NOMO-1 treated with DMSO at 0.1 percent for 48 hours (cell line): ENCODE measurements at regions not wholly inside any gene's neighbourhood (a gene's known extent, or its start where the extent isn't known, plus 50 kb on each side); places are given as distances from the start of the nearest gene placed in this dataset.
A peak's percentile ranks its signal among the peaks of the same experiment; 100 is the strongest.

Source experiments
- DNase-seq: peaks from one replicate; lab custom pipeline; 2025; ENCODE audit not compliant: unreplicated experiment; lab: John Stamatoyannopoulos, UW

GRCh38 chr3:43210049-43211027, 76.0 kb upstream of the SNRK start:
- no peak for DNase-seq

- peak; percentile 44 for DNase-seq
Measured at GRCh38 chr3:43207628-43208085, 78.7 kb upstream of the SNRK start.

GRCh38 chr3:43206632-43207031, 79.7 kb upstream of the SNRK start:
- no peak for DNase-seq

GRCh38 chr3:43206105-43206504, 80.2 kb upstream of the SNRK start:
- DNase-seq, result no peak

- DNase-seq, result no peak
Measured at GRCh38 chr3:43203022-43203421, 83.3 kb upstream of the SNRK start.

- DNase-seq, result no peak
Measured at GRCh38 chr3:43201581-43201980, 84.8 kb upstream of the SNRK start.

GRCh38 chr3:43199645-43200306, 86.6 kb upstream of the SNRK start:
- no peak for DNase-seq

GRCh38 chr3:43198791-43199644, 87.3 kb upstream of the SNRK start:
- DNase-seq, result no peak

GRCh38 chr3:43198301-43198700, 88.0 kb upstream of the SNRK start:
- DNase-seq, result no peak

- no peak for DNase-seq
Measured at GRCh38 chr3:43197181-43197580, 89.2 kb upstream of the SNRK start.

- DNase-seq, result no peak
Measured at GRCh38 chr3:43196721-43197120, 89.6 kb upstream of the SNRK start.

- DNase-seq, result no peak
Measured at GRCh38 chr3:43195115-43195498, 89.2 kb upstream of the POMGNT2 start.

- no peak for DNase-seq
Measured at GRCh38 chr3:43194490-43195114, 88.7 kb upstream of the POMGNT2 start.

GRCh38 chr3:43194069-43194468, 88.2 kb upstream of the POMGNT2 start:
- no peak for DNase-seq

- DNase-seq, result no peak
Measured at GRCh38 chr3:43192028-43192427, 86.1 kb upstream of the POMGNT2 start.

- DNase-seq, result no peak
Measured at GRCh38 chr3:43191116-43191515, 85.2 kb upstream of the POMGNT2 start.

- DNase-seq, result no peak
Measured at GRCh38 chr3:43190670-43191069, 84.8 kb upstream of the POMGNT2 start.

- DNase-seq, result no peak
Measured at GRCh38 chr3:43187836-43188479, 82.1 kb upstream of the POMGNT2 start.

GRCh38 chr3:43185983-43186314, 80.1 kb upstream of the POMGNT2 start:
- no peak for DNase-seq

- no peak for DNase-seq
Measured at GRCh38 chr3:43185274-43185982, 79.5 kb upstream of the POMGNT2 start.
